GM21528 (cell line): ENCODE measurements at regions not wholly inside any gene's neighbourhood (a gene's known extent, or its start where the extent isn't known, plus 50 kb on each side); places are given as distances from the start of the nearest gene placed in this dataset.
"Not testable (repeated sequence)": the region's sequence is repeated elsewhere in the genome, so short reads cannot be mapped to it uniquely, and the experiment has no call there.

ENCODE experiments used
- ATAC-seq: cut with Tn5 transposase; IDR thresholded peaks from one replicate; pipeline ENCODE4 v1.9.1; 2021; ENCODE audit warnings: mild to moderate bottlenecking, moderate library complexity; ENCODE audit not compliant: unreplicated experiment, low FRiP score

DNA sequence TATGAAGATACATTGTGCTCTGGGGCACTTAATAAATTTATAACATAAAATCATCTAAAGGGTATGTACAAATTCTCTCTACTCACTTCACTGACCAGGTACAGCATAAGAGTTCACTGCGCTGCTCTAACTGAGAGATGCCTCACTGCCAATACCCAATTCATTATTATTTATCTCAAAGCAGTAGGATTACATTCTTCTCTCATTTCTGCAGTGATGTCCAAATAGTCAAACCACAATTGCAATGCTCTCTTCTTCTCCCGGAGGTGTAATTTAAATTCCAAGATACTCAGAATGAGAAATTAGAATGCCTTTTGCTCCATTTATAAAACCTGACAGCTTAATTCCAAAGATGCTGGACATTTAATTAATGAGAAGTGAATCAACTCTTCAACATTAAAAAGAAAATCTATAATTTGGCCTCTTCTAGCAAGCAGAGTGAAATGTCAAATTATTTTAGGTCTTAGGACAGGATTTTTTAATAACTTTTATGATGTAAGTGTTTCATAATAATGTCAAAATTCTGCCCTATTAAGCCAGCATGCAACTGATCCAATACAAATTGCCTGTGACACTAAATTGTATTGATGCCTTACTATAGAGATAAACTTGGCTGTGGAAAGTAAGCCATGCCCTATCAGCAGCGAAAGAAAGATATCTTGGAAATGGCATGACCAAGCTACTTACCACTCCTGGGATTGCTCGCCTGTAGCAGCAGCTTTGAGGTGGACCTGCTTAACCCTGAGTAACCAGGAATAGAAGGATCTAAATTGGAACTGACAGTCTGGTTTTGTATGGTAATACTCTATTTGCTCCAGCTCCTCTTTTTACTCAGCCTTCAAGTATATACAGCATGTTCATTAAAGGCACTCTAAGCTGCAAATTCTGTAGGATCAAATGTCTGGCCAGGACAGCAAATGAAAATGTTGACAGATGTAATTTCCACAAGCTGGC lies 374.2 kb upstream of the TYRP1 start:
- no peak for ATAC-seq

- no peak for ATAC-seq
Observed at GRCh38 chr9:12329623-12329985, 363.6 kb upstream of the TYRP1 start.

- ATAC-seq: not testable (repeated sequence)
Observed at GRCh38 chr9:12333966-12334365, 359.2 kb upstream of the TYRP1 start.

- ATAC-seq: no peak
Observed at GRCh38 chr9:12350775-12351174, 342.4 kb upstream of the TYRP1 start.

DNA sequence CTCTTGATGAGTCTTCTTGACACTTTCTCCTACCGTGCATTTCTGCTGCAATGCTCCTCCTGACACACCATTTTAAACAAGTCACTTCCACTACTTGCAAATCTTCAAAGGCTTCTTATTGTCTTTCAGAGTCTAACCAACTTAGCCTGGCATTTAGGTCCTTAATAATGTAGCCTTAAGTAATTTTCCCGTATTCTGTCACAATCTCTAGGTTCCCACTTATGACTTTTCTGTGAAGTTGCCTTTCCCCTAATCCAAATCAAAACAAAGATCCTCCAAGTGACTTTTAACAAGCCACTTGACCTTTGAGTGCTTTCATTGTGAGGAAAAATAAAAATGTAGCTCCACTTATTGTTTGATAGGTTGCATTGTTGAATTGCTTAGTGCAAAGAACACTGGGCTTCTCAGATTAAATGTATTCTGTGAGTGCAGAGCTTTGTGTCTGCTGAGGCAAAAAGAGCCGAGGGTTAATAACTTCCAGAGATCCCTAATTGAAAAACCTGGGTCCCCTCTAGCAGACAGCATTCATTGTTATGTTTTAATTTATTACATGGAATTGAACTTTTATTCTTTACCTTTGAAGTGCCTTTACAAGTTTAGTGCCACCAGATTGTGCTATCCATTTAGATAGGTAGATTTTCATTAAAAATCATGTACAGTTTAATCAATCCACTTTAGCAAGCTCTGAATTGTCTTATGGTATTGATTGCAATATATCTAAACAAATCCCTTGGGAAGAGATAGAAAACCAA lies 341.7 kb upstream of the TYRP1 start:
- ATAC-seq: no peak

DNA sequence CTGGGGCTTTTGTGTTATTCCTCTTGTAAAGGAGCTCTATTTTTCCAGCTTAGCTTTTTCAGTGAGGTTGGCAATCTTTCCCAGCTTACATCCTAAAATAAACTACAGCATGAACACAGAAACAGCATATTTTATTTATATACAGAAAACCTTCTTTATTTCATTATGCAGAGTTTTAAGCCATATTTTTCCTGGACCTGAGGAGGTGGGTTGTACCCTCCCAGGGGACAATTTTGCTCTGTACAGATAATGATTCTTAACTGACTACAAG lies 341.2 kb upstream of the TYRP1 start:
- no peak for ATAC-seq

GRCh38 chr9:12363439-12363838 lies 329.7 kb upstream of the TYRP1 start:
- ATAC-seq: no peak

DNA sequence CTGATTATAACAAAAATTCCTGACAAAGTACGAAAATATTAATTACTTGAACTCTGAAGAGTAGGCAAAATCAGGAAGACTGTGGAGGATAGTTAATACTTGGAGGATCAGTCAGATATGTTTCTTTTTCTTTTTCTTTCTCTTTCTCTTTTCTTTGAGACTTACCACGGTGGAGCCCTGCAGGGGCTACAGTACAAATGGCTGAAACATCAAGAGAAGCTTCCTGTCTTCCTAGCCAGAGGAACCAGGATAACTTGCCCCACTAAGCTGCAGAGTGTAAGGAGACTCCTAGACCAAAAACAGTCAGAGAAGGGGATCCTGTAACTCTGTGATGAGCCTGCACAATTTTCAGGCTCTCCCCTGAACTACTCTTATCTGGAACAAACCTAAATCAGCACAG lies 324.6 kb upstream of the TYRP1 start:
- no peak for ATAC-seq

DNA sequence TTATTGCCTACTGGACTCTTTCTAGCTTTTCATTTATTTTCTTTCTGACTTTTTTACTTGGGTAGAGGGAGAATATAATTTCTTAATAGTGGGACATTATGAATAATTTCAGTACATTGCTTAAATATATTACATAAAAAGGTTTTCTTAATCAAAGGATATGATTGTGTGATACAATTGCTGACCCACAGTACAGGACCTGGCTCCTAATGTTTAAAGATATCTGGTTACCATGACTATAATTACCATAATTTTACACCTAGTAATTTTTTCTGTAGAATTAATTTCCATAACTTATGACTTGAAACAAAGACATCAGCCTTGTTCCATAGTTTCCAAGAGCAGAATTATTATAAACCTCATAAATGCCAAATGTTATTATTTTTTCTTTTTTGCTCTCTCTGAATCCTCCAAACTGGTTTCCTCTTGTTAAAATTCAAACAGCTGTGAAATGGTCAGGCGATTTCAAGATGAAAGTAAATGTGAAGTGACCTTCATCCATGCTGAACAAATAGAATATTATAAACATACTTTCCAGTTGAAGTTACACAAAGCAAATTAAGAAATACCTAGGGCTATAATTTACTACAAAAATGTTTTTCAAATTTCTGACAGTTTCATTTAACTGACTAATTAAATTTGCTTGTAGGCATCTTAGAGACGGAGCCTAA lies 301.2 kb upstream of the TYRP1 start:
- no peak for ATAC-seq

- no peak for ATAC-seq
Observed at GRCh38 chr9:12394105-12394504, 299.1 kb upstream of the TYRP1 start.

GRCh38 chr9:12403721-12404120 lies 289.5 kb upstream of the TYRP1 start:
- no peak for ATAC-seq

DNA sequence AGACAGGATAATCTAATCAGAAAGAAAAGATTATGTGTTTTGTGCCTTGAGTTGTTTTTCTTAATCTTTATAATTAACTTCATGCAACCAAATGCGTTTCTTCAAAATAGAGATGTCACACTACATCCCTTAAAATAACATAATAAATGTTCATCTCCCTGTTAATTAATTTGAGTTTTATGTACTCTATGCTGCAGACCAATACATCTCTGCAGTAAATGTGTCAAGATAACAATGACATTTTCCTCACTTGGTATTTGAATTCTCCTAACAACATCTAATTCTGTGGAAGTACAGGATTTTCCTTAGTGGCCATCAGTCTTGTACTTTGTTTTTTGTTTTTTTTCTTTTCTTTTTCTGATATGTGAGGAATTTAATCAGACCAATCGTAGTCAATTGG lies 279.2 kb upstream of the TYRP1 start:
- no peak for ATAC-seq

- no peak for ATAC-seq
Observed at GRCh38 chr9:12414514-12414913, 278.7 kb upstream of the TYRP1 start.

- no peak for ATAC-seq
Observed at GRCh38 chr9:12415361-12415760, 277.8 kb upstream of the TYRP1 start.

GRCh38 chr9:12416716-12417115 lies 276.5 kb upstream of the TYRP1 start:
- no peak for ATAC-seq

DNA sequence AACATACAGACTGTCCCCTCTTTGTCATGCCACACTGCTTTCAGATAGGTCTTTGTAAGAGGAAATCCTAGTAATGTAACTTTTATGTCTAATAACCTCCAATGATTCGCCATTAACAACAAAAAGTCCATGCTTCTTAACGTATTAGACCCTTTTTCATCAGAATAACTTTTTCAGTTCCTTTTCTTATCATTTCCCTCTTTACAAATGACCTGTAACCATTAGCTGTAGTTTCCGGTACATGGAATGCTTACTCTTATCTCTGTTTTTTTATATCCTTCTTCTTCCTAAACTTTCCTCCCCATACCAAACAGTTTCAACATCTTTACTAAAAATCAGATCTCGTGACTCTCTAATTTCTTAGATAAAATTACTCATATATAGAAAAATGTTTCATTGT lies 268.9 kb upstream of the TYRP1 start:
- no peak for ATAC-seq

DNA sequence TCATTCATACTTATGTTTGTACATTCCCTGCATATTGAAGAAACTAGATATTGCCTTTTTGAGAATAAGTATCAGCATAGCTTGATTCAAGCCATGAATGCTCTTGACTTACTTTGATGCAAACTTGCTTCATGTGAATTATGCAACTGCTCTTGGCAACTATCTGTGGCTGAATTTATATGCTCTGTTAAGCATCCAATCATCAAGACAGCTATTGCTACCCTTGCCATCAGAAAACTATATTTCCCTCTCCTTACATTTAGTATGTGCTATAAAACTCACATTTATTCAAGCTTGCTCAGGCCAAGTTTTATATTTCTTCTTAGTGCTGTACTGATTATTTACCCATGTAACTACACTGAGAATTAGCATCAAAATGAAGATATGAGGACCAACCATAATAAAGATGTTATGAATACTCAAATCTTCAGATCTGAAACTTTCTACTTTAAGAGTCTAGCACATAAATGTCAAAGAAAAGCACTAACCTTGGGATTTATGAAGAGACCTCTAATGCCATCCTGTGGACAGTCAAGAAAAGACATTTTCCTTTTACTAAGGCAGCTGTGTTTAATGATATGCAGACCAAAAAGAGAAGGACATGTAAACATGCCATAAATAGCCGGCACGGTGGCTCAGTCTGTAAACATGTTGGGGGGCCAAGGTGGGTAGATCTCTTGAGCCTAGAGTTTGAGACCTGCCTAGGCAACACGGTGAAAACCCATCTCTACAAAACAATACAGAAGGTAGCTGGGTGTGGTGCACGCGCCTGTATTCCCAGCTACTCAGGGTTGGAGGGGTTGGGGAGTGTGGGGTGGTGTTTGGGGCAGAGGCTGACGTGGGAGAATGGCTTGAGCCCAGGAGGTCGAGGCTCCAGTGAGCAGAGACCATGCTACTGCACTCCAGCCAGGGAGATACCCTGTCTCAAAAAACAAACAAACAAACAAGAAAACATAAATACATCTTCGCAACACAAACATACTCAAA lies 267.0 kb upstream of the TYRP1 start:
- no peak for ATAC-seq

- ATAC-seq: no peak
Observed at GRCh38 chr9:12439267-12439666, 253.9 kb upstream of the TYRP1 start.

GRCh38 chr9:12441080-12441479 lies 252.1 kb upstream of the TYRP1 start:
- ATAC-seq: not testable (repeated sequence)

DNA sequence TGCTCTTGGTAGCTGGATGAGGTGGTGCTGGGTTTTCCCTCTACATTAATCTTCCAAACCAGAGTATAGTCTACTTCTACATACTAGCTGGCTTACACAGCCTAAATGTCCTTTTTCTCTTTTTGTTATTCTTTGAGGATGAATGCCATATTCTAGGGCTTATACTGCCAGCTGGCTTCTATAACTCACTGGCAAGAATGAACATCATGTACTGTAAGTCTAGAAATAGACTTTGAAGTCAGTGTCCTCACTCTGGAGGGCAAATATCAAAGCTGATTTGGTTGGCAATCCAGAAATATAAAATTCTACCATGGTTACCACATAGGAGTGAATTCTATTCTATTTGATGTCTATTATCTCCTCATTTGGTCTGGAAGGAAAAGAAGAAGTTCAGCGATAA lies 251.7 kb upstream of the TYRP1 start:
- ATAC-seq: no peak
